ENCODE measurements at regions not wholly inside any gene's neighbourhood (a gene's known extent, or its start where the extent isn't known, plus 50 kb on each side); places are given as distances from the start of the nearest gene placed in this dataset.
"Not testable (repeated sequence)": the region's sequence is repeated elsewhere in the genome, so short reads cannot be mapped to it uniquely, and the experiment has no call there.

GRCh38 chr4:156516698-156517097 lies 454.9 kb downstream of the PDGFC start:
- ATAC-seq = no peak
- WGBS, 4 donors = 88 to 93% (median 90%) methylated on average over 1 of the region's 1 CpG
- Histone ChIP-seq H3K4me1 (no peaks in the 10 kb centered on the region), H3K9me3 (no peaks in the 10 kb centered on the region), H3K36me3 (no peaks in the 10 kb centered on the region), H3K27ac (no peak overlapping the region), H3K4me3 (no peak overlapping the region), H3K27me3 (no peaks in the 10 kb centered on the region)
- no peak for DNase-seq
- TF ChIP-seq CTCF (IDR thresholded peaks at IDR 0.05) = no peak
- TF ChIP-seq POLR2A (IDR thresholded peaks at IDR 0.05) = no peak
- intact Hi-C loops (cut with DNase I) = no loop called here

- Histone ChIP-seq H3K9me3 (no peaks in the 10 kb centered on the region), H3K27ac (no peak overlapping the region), H3K4me3 (no peak overlapping the region), H3K27me3 (no peaks in the 10 kb centered on the region), H3K4me1 (no peaks in the 10 kb centered on the region), H3K36me3 (no peaks in the 10 kb centered on the region)
- TF ChIP-seq CTCF (IDR thresholded peaks at IDR 0.05) (no peak), POLR2A (IDR thresholded peaks at IDR 0.05) (no peak)
- intact Hi-C loops (cut with DNase I) = no loop called here
- ATAC-seq (no peak), DNase-seq (no peak)
- 64 to 83% (median 81%) methylated on average over 3 of the region's 3 CpGs for WGBS, 4 donors
These were observed 456.3 kb downstream of the PDGFC start for GRCh38 chr4:156515295-156515694.

GRCh38 chr4:156512622-156513021 lies 459.0 kb downstream of the PDGFC start:
- intact Hi-C loops (cut with DNase I) = no loop called here
- WGBS, 4 donors = 36 to 47% (median 45%) methylated on average over 2 of the region's 2 CpGs
- H3K27me3 ChIP-seq = no peaks in the 10 kb centered on the region

GRCh38 chr4:156509921-156510320 lies 461.7 kb downstream of the PDGFC start:
- ATAC-seq; H3K36me3 ChIP-seq; H3K27ac ChIP-seq; DNase-seq; H3K27me3 ChIP-seq; H3K4me3 ChIP-seq; intact Hi-C loops (cut with DNase I); H3K4me1 ChIP-seq; H3K9me3 ChIP-seq: not testable (repeated sequence)
- 74 to 88% (median 80%) methylated on average over 1 of the region's 1 CpG for WGBS, 4 donors

More at GRCh38 chr4:156512622-156513021, 459.0 kb downstream of the PDGFC start:
- no peaks in the 10 kb centered on the region for H3K4me1 ChIP-seq
- TF ChIP-seq POLR2A (IDR thresholded peaks at IDR 0.05) = no peak
- TF ChIP-seq CTCF (IDR thresholded peaks at IDR 0.05) = no peak
- H3K9me3 ChIP-seq = peaks cover 0 to 4% (median 0%) of the 10 kb centered on the region in 12 donors
- ATAC-seq = no peak
- H3K4me3 ChIP-seq = no peak overlapping the region
- no peak for DNase-seq
- H3K36me3 ChIP-seq = no peaks in the 10 kb centered on the region
- no peak overlapping the region for H3K27ac ChIP-seq

GRCh38 chr4:156505341-156505955 lies 466.2 kb downstream of the PDGFC start:
- DNase-seq (no peak), ATAC-seq (no peak)
- no peaks in the 10 kb centered on the region for H3K4me1 ChIP-seq
- no peak overlapping the region for H3K27ac ChIP-seq
- no peak for TF ChIP-seq POLR2A (IDR thresholded peaks at IDR 0.05)
- TF ChIP-seq CTCF (IDR thresholded peaks at IDR 0.05) = no peak
- H3K36me3 ChIP-seq = no peaks in the 10 kb centered on the region
- peaks cover 0 to 4% (median 0%) of the 10 kb centered on the region in 12 donors for H3K9me3 ChIP-seq
- no peak overlapping the region for H3K4me3 ChIP-seq
- intact Hi-C loops (cut with DNase I) = no loop called here
- no peaks in the 10 kb centered on the region for H3K27me3 ChIP-seq
- 67 to 72% (median 71%) methylated on average over 10 to 12 of the region's 12 CpGs for WGBS, 4 donors
